Testis (tissue), 2 donors: ENCODE measurements at regions not wholly inside any gene's neighbourhood (a gene's known extent, or its start where the extent isn't known, plus 50 kb on each side); places are given as distances from the start of the nearest gene placed in this dataset.

Experiments
- DNase-seq: peaks from one replicate; pipeline ENCODE4 v3.0.0-alpha.2; 2019
- H3K27ac ChIP-seq, 2 donors: fragments of 200-600 bp; sonication (generic); one replicate each; pipeline ENCODE4 v1.5.1; 2019
- H3K27me3 ChIP-seq: fragments of 200-600 bp; sonication (generic); one replicate; pipeline ENCODE4 v1.5.1; 2019
- H3K36me3 ChIP-seq: fragments of 200-600 bp; sonication (generic); one replicate; pipeline ENCODE4 v1.5.1; 2017; ENCODE audit warnings: low read depth; ENCODE audit errors: missing control alignments
- H3K4me1 ChIP-seq: fragments of 200-600 bp; sonication (generic); one replicate; pipeline ENCODE4 v1.5.1; 2019
- H3K4me3 ChIP-seq, 2 donors: fragments of 200-600 bp; sonication (generic); one replicate each; pipeline ENCODE4 v1.5.1; 2017 to 2019
- H3K9me3 ChIP-seq: fragments of 200-600 bp; sonication (generic); one replicate; pipeline ENCODE4 v1.5.1; 2017
- CTCF ChIP-seq, 3 experiments: fragments of 450-650 bp in 2 of 3; fragments of 200-600 bp in 1 of 3; sonication (generic) in 1 of 3; IDR thresholded peaks; one replicate each; pipeline ENCODE4 v1.5.1; 2016 to 2019; ENCODE audit warnings: antibody characterized with exemption in 3 of 3, mild to moderate bottlenecking in 2 of 3, moderate library complexity in 1 of 3
- POLR2A ChIP-seq: fragments of 450-650 bp; IDR thresholded peaks from one replicate; pipeline ENCODE4 v1.6.1; 2017; ENCODE audit warnings: antibody characterized with exemption, mild to moderate bottlenecking, moderate library complexity
- WGBS, 2 donors: methylation state at CpG; one replicate each; pipeline ENCODE4 v1.1.5; 2018; 5-methylcytosine and 5-hydroxymethylcytosine counted together
- intact Hi-C: fragments of 100-400 bp; cut with DNase I; formaldehyde crosslinking; loops from one replicate; pipeline ENCODE4 v1.15.1; 2023; ENCODE audit warnings: low total_unique reads

GRCh38 chr16:35344012-35344762 lies 1884.8 kb downstream of the TP53TG3F start:
- Histone ChIP-seq H3K27me3 (no peaks in the 10 kb centered on the region), H3K36me3 (no peaks in the 10 kb centered on the region), H3K4me3 (peak overlapping the region; percentile 33 to 48), H3K4me1 (no peaks in the 10 kb centered on the region), H3K9me3 (no peaks in the 10 kb centered on the region), H3K27ac (no peak overlapping the region)
- no peak for TF ChIP-seq CTCF (IDR thresholded peaks at IDR 0.05)
- no peak for TF ChIP-seq POLR2A
- peak; percentile 18 for DNase-seq
- WGBS, 2 donors, result 55 to 60% methylated on average over 33 to 41 of the region's 41 CpGs
- intact Hi-C loops, result no loop called here

GRCh38 chr16:35352431-35352830 lies 1893.0 kb downstream of the TP53TG3F start:
- H3K9me3 ChIP-seq, result no peaks in the 10 kb centered on the region
- intact Hi-C loops, result no loop called here
- WGBS, 2 donors, result 27 to 28% methylated on average over 6 to 29 of the region's 29 CpGs
- no peaks in the 10 kb centered on the region for H3K36me3 ChIP-seq
- H3K4me1 ChIP-seq, result no peaks in the 10 kb centered on the region
- no peaks in the 10 kb centered on the region for H3K27me3 ChIP-seq
- peak; percentile 17 for DNase-seq
- no peak overlapping the region for H3K27ac ChIP-seq
- TF ChIP-seq POLR2A, result no peak
- TF ChIP-seq CTCF (IDR thresholded peaks at IDR 0.05), result no peak
- H3K4me3 ChIP-seq, result peak overlapping the region; percentile 30 to 31

GRCh38 chr16:35363510-35363909 lies 1904.1 kb downstream of the TP53TG3F start:
- intact Hi-C loops, result no loop called here
- Histone ChIP-seq H3K4me1 (no peaks in the 10 kb centered on the region), H3K27ac (no peak overlapping the region), H3K36me3 (no peaks in the 10 kb centered on the region), H3K4me3 (no peak overlapping the region), H3K27me3 (no peaks in the 10 kb centered on the region), H3K9me3 (no peaks in the 10 kb centered on the region)
- TF ChIP-seq POLR2A (no peak), CTCF (IDR thresholded peaks at IDR 0.05) (no peak)
- 68 to 71% methylated on average over 3 of the region's 3 CpGs for WGBS, 2 donors
- DNase-seq, result no peak

GRCh38 chr16:35364263-35364662 lies 1904.9 kb downstream of the TP53TG3F start:
- Histone ChIP-seq H3K27ac (no peak overlapping the region), H3K4me1 (no peaks in the 10 kb centered on the region), H3K9me3 (no peaks in the 10 kb centered on the region), H3K4me3 (no peak overlapping the region), H3K27me3 (no peaks in the 10 kb centered on the region), H3K36me3 (no peaks in the 10 kb centered on the region)
- TF ChIP-seq CTCF (IDR thresholded peaks at IDR 0.05), result no peak
- TF ChIP-seq POLR2A, result no peak
- DNase-seq, result no peak
- intact Hi-C loops, result no loop called here

GRCh38 chr16:35365675-35366074 lies 1906.3 kb downstream of the TP53TG3F start:
- intact Hi-C loops, result no loop called here
- Histone ChIP-seq H3K27me3 (no peaks in the 10 kb centered on the region), H3K4me3 (no peak overlapping the region), H3K36me3 (no peaks in the 10 kb centered on the region), H3K27ac (no peak overlapping the region), H3K9me3 (no peaks in the 10 kb centered on the region), H3K4me1 (no peaks in the 10 kb centered on the region)
- 81% methylated on average over 2 of the region's 2 CpGs for WGBS, 2 donors
- TF ChIP-seq CTCF (IDR thresholded peaks at IDR 0.05), result no peak
- no peak for TF ChIP-seq POLR2A
- DNase-seq, result no peak
